GM18909 (cell line): ENCODE measurements at regions not wholly inside any gene's neighbourhood (a gene's known extent, or its start where the extent isn't known, plus 50 kb on each side); places are given as distances from the start of the nearest gene placed in this dataset.
"Not testable (repeated sequence)": the region's sequence is repeated elsewhere in the genome, so short reads cannot be mapped to it uniquely, and the experiment has no call there.

Experiments used
- ATAC-seq: cut with Tn5 transposase; IDR thresholded peaks from one replicate; pipeline ENCODE4 v1.9.1; 2021; ENCODE audit warnings: mild to moderate bottlenecking; ENCODE audit not compliant: unreplicated experiment, poor library complexity

- ATAC-seq, result no peak
Measured at GRCh38 chr5:91288118-91288916, 94.8 kb downstream of the ARRDC3 start.

DNA sequence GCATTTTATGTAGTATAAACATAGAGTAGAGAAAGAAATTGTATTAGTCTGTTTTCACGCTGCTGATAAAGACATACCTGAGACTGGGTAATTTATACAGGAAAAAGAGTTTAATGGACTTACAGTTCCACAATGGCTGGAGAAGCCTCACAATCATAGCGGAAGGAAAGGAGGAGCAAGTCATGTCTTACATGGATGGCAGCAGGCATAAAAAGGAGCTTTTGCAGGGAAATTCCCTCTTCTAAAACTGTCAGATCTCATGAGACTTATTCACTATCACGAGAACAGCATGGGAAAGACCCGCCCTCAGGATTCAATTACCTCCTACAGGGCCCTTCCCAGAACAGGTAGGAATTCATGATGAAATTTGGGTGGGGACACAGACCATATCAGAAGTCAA lies 98.1 kb downstream of the ARRDC3 start:
- not testable (repeated sequence) for ATAC-seq

DNA sequence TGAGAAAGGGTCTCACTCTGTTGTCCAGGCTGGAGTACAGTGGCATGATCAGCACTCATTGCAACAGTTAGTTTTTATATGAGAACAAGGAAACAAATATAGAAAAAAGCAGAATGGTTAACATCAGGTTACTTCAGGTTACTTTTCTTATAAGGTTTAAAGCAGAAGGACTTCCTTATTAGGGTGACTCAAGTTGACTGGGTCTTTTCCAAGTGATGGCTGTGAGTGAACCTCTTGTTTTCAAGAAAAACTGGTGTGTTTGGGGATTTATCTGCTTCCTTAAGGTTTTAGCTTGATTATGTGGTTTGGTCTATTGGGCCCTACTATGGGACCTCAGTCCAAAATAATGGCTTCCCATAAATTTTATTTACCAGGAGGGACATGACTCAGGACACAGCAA lies 99.2 kb downstream of the ARRDC3 start:
- no peak for ATAC-seq

- no peak for ATAC-seq
Measured at GRCh38 chr5:91283326-91283725, 99.8 kb downstream of the ARRDC3 start.

DNA sequence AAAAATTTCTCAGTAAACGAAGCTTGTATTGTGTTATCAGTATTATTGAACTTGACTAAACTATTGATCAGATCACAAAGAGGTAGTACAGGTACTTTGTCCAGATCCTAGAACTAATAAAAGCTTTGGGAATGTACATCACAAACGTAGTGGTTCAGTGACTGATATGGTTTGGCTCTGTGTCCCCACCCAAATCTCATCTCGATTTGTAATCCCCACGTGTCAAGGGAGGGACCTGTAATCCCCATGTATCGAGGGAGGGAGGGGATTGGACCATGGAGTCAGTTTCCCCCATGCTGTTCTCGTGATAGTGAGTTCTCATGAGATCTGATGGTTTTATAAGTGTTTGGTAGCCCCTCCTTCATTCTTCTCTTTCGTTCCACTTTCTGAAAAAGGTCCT lies 100.9 kb downstream of the ARRDC3 start:
- ATAC-seq, result no peak

GRCh38 chr5:91281401-91281800 lies 101.7 kb downstream of the ARRDC3 start:
- no peak for ATAC-seq

GRCh38 chr5:91280362-91281269 lies 102.5 kb downstream of the ARRDC3 start:
- peak; percentile 95 for ATAC-seq

DNA sequence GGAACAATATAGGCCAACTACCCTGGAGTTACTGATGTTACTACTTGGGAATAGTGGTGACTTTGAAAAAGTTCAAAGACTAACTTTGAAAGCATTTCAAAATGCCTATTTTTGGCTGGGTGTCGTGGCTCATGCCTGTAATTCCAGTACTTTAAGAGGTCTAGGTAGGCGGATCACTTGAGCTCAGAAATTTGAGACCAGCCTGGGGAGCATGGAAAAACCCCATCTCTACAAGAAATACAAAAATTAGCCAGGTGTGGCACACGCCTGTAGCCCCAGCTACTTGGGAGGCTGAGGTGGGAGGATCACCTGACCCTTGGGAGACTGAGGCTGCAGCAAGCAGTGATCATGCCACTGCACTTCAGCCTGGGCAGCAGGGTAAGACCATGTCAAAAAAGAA lies 105.3 kb downstream of the ARRDC3 start:
- no peak for ATAC-seq

- no peak for ATAC-seq
Measured at GRCh38 chr5:91277093-91277626, 106.0 kb downstream of the ARRDC3 start.

DNA sequence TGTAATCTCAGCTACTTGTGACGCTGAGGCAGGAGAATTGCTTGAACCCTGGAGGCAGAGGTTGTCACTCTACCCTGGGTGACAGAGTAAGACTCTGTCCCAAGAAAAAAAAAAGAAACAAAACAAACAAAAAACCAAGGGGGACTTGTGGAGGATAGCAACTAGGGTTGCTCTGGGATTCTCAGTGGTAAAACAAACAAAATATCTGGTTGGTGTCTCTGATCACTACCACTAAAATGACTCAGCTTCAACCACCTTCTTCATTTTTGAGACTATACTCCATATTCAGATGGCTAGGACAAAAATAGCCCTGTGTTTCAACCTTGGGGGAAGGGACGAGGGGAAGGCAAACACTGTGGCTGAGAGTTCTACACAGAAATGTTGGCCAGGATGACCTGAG lies 110.3 kb downstream of the ARRDC3 start:
- ATAC-seq, result peak; percentile 93

GRCh38 chr5:91271999-91272398 lies 111.1 kb downstream of the ARRDC3 start:
- ATAC-seq, result peak; percentile 62

DNA sequence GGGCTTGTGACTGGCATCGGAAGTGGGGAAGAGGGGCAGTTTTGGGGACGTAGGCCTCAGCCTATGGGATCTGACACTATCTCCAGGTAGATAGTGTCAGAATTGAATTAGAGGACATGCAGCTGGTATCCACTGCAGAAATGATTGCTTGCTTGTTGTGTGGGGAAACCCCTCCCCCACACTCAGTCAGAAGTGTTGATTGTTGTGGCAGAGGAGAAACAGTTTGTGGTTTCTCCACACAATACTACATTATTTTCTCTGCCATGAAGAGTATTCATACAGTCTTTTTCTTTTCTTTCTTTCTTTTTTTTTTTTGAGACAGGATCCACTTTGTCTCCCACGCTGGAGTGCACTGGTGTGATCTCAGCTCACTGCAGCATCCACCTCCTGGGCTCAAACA lies 113.9 kb downstream of the ARRDC3 start:
- no peak for ATAC-seq

DNA sequence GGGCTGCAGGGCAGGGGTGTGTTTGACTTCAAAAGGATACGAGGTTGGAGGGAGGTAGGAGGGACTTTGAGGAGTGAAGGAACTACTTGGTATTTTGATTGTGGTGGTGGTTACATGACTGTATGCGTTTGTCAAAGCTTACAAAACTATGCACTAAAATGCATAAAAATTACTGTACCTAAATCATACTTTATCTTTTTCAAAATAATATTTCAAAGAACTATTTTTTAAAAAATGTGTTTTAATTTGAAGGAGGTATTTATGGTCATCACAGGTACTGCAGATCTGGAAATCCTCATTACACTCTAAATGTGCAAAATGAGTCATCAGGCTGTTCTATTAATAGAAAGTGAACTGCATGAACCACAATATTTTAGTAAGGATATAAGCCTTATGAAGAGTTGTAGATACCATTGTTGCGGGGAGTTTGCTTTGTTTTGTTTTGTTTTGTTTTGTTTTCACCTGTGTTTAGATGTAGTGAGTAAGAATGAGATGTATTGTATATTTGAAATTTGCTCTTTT lies 116.9 kb downstream of the ARRDC3 start:
- ATAC-seq, result peak; percentile 73

DNA sequence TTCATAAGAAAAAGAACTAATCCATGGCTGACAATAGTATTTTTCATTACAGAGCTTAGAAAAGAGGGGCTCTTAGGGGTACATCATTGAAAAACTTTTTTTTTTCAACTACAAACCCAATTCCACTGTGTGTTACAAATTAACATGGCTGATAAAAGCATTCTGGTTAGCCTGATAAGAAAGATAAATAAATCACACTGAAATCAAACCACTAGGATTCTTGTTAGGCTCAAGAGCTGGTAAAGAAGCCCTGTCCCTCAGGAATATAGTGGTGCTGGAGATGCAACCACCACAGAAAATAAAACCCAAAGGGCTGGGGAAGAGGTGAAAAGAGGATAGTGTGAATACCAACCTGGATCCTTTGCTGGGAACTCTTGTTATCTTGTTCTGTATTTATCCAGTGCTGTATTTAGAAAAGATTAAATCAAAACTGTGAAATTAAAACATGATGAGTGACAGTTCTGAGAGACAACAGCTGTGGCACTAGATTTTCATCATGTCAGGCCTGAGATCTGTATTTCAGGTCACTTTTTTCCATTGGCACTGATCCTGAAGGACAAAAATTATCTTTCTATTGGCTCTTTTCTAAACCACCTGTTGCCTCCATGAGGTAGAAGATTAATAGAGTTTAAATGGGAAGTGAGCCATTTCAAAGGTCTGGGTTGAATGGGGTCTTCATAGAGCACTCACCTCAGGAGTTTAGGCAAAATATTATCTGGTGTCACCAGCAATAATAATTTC lies 118.6 kb downstream of the ARRDC3 start:
- ATAC-seq, result no peak

- no peak for ATAC-seq
Measured at GRCh38 chr5:91263898-91264297, 119.2 kb downstream of the ARRDC3 start.

DNA sequence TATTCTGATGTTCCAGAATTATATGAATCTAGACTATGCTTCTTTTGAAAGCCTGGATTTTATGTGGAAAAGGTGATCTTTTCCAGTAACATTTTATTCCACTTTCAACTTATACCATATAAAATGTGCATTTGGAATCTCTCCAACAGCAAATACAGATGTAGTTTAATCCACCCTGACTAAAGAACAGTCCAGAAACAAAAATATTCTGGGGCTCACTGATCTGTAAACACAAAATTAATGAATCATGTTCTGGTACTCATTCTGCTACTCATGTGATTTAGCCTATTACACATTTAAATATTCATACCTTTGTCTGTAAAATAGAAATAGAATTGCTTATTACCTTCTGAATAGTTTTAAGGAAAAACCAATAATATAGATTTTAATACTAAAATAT lies 125.8 kb downstream of the ARRDC3 start:
- ATAC-seq, result no peak

DNA sequence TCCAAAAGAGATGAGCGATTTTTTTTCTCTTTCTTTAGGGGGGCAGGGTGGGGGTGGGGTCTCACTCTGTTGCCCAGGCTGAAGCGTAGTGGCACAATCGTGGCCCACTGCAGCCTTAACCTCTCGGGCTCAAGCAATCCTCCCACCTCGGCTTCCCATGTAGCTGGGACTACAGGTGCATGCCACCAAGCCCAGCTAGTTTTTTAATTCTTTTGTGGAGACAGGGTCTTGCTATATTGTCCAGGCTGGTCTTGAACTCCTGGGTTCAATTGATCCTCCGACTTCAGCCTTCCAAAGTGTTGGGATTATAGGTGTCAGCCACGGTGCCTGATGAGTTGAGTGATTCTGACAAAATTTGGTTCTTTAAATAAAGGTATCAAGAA lies 127.0 kb downstream of the ARRDC3 start:
- ATAC-seq, result no peak

- ATAC-seq, result no peak
Measured at GRCh38 chr5:91255396-91256141, 127.5 kb downstream of the ARRDC3 start.

DNA sequence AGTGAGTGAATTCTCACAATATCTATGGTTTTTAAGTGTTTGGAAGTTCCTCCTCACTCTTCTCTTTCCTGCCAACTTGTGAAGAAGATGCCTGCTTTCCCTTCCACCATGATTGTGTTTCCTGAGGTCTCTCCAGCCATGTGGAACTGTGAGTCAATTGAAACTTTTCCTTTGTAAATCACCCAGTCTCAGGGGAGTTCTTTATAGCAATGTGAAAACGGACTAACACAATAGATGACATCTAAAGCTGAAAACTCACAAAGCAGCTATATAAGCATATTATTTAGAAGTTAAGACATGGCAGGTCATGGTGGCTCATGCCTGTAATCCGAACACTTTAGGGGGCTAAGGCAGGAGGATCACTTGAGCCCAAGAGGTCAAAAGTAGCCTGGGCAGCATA lies 130.2 kb downstream of the ARRDC3 start:
- no peak for ATAC-seq

GRCh38 chr5:91245871-91246270 lies 137.2 kb downstream of the ARRDC3 start:
- ATAC-seq, result no peak
